HG02885 (cell line): ENCODE measurements at regions not wholly inside any gene's neighbourhood (a gene's known extent, or its start where the extent isn't known, plus 50 kb on each side); places are given as distances from the start of the nearest gene placed in this dataset.

Source experiments
- ATAC-seq: cut with Tn5 transposase; IDR thresholded peaks from one replicate; pipeline ENCODE4 v1.9.1; 2021; ENCODE audit warnings: mild to moderate bottlenecking; ENCODE audit not compliant: unreplicated experiment, poor library complexity

GRCh38 chr1:193593147-193593885 is 406.9 kb upstream of the B3GALT2 start:
- ATAC-seq, result no peak

DNA sequence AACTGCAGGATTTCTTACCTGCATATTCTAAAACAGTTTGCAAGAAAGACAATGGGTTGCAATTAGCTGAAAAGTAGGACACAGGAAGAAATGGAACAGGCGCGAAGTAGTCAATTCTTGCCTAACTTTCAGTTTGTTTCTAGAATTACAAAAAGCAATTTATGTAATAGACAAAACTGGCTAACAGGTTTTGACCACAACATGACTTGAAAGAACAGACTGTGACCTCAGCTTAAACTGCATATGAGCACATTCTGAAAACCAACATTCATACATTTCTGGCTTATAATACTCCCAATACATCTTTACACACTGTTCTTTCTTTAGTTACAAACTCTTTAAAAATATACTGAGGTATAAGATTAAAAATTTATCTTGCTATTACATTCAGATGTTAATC is 405.9 kb upstream of the B3GALT2 start:
- ATAC-seq, result peak; percentile 43

DNA sequence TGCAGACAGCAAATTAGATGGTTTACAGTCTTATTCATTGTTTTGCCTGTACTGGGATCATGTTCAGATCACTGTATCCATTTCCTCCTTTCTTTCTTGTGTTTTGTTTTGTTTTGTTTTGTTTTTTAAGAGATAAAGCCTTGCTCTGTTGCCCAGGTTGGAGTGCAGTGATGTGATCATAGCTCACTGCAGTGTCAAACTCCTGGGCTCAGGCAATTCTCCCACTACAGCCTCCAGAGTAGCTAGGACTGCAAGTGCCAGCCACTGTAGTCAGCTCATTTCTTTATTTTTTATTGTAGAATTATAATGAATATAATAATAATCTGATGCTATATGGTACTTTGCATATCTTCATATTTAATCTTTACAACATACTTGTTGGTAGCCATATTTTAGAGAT is 403.7 kb upstream of the B3GALT2 start:
- ATAC-seq, result no peak

DNA sequence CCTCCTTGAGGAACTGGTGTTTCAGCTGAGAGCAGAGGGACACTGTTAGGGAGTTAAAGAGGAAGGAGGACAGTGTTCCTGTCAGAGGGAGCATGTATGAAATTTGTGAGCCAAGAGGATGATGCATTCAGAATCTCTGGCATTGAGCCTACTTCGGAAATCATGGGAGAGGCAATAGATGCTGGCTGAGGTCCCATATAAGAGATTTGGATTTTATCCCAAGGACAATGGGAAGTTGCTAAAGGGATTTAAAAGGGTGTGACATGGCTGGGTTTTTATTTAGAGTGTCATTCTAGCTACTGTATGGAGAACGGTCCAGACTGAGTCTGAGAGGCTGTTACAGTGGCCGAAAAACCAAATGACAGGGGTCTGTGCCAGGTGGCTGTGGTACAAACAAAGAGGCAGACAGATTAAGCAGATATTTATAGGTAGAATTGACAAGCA is 403.2 kb upstream of the B3GALT2 start:
- no peak for ATAC-seq

- no peak for ATAC-seq
Observed at GRCh38 chr1:193588311-193589082, 402.1 kb upstream of the B3GALT2 start.

- no peak for ATAC-seq
Observed at GRCh38 chr1:193584731-193585239, 398.4 kb upstream of the B3GALT2 start.

GRCh38 chr1:193581341-193581740 is 394.9 kb upstream of the B3GALT2 start:
- ATAC-seq, result no peak

- no peak for ATAC-seq
Observed at GRCh38 chr1:193580419-193580818, 394.0 kb upstream of the B3GALT2 start.

DNA sequence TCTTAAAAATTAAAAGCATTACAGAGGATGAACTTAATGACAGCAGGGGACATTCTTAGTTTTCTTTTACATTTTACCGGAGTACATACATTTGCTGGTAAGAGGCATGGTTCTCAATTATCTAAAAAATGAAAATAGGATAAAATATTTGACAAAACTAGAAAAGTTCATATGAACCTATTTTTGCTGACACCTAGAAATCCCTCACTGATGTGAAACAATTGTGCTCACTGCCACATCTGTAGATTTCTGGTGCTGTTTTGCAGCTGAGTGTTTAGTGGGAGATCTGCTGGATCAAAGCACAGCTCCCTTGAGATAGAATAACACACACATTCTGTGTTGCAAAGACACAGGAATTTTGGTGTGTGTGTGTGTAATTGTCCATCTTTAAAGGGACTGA is 392.9 kb upstream of the B3GALT2 start:
- no peak for ATAC-seq

- no peak for ATAC-seq
Observed at GRCh38 chr1:193574913-193575312, 388.5 kb upstream of the B3GALT2 start.

- ATAC-seq, result no peak
Observed at GRCh38 chr1:193569983-193570269, 383.5 kb upstream of the B3GALT2 start.

DNA sequence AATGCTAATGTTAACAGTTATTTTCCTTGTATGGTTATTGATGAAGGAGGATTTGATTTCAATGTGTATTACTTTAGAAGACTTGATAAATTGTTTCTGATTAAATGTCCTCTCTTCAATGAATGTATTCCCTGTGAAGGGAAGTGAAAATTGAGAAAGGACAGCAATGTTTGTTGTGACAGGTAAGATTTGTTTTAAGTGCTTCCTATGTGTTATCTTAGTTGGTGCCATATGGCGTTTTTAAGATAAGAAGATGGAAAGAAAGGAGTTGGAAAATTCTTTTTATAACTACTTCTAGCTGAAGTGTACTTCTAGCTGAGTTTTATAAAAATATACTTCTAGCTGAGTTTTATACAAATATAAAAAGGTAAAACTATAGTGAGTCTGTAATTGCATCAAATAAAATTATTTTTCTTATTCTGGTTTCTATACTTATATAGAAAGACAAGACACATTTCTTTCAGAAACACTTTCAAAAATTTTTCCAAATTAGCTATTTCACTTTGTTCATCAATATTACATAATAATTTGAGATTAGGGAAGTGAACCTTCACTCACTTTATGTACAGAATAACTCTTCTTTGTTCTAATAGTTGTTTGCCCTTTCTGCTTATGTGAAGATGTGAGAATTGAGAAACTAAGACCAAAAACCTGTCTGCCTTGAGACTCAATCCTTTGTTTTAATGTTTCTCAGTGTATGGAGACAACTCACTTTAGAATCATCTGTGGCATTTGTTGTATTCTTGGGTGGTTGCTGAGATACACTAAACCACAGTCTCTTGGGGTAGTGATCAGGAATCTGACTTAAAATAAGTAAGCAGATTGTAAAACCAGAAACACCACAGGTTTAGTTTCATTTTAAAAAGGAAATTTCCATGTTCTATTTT is 382.9 kb upstream of the B3GALT2 start:
- no peak for ATAC-seq

GRCh38 chr1:193568512-193568911 is 382.1 kb upstream of the B3GALT2 start:
- no peak for ATAC-seq

DNA sequence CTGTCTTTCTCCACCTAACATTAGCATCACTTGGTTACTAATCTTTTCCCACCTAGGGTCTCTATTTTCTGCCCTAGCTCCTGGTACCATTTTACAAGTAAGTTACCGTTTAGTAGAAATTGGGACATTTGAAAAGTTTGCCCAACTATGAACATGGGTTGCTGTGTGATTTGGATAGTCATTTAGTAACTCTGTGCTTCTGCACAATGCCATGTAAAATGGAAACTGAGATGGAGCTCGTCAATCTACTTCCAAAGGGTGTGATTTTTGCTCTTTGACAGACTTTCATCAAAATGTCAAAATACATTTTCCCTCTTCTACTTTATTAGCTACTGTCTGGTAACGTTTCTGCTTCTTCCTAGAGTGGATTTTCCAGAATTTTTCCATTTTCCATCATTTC is 381.5 kb upstream of the B3GALT2 start:
- no peak for ATAC-seq

DNA sequence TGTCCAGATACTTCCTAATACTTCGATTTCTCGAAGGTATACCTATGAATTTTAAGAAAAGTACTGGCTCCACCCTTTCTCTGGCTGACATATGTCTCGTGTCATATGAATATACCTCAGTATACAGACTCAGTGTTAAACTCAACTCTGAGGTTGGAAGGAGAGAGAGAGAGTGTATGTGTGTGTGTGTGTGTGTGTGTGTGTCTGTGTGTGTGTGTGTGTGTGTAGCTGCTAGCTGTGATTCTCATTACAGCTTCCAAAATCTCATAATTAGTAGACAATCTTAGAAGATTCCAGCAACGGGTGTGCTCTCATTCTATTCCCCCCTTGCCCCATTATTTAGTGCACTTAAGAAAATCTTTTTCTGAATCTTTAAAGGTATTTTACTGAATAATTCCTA is 380.3 kb upstream of the B3GALT2 start:
- no peak for ATAC-seq

- no peak for ATAC-seq
Observed at GRCh38 chr1:193565971-193566577, 379.7 kb upstream of the B3GALT2 start.

GRCh38 chr1:193562121-193562520 is 375.7 kb upstream of the B3GALT2 start:
- no peak for ATAC-seq

- no peak for ATAC-seq
Observed at GRCh38 chr1:193558491-193559028, 372.1 kb upstream of the B3GALT2 start.

GRCh38 chr1:193555662-193556441 is 369.4 kb upstream of the B3GALT2 start:
- no peak for ATAC-seq
